HCT116 (cell line): ENCODE measurements at regions not wholly inside any gene's neighbourhood (a gene's known extent, or its start where the extent isn't known, plus 50 kb on each side); places are given as distances from the start of the nearest gene placed in this dataset.

Experiments
- ATAC-seq: fragments of 200-7000 bp; cut with Tn5 transposase; 2 replicates; pipeline ENCODE4 v1.9.1; 2020; ENCODE audit warnings: mild to moderate bottlenecking, moderate library complexity
- BruUV-seq: library from RNA; stranded (reverse); fragments of 400-500 nt; replicated peaks from 2 replicates; lab custom pipeline; 2021; lab: Mats Ljungman, UMichigan
- CTCF ChIA-PET: fragments of 300-600 bp; sonication (Branson Sonifier 250); formaldehyde crosslinking; loops from one replicate; lab custom pipeline; 2021; ENCODE audit warnings: antibody characterized with exemption; lab: Charles Lee
- POLR2A ChIA-PET: fragments of 300-600, 350-600 bp; sonication (Branson Sonifier 250); formaldehyde crosslinking; loops from one replicate; lab custom pipeline; 2021; ENCODE audit warnings: antibody characterized with exemption; lab: Charles Lee
- RAD21 ChIA-PET, 2 experiments: fragments of 300-600 bp; sonication (Branson Sonifier 250); formaldehyde crosslinking; loops; one replicate each; lab custom pipeline; 2023; ENCODE audit warnings: low total read pairs in 2 of 2; ENCODE audit not compliant: uncharacterized antibody in 2 of 2, unreplicated experiment in 2 of 2, low non-redundant PET in 1 of 2; lab: Charles Lee
- DNase-seq: peaks from one replicate; pipeline ENCODE4 v3.0.0-alpha.2; 2010; ENCODE audit warnings: low read depth, low spot score
- H2AFZ ChIP-seq: fragments of 200-600 bp; shearing (Covaris generic), sonication (generic); 2 replicates; pipeline ENCODE4 v1.6.1; 2017; ENCODE audit warnings: low read depth, mixed run types, mixed read lengths, antibody characterized with exemption, low read length; ENCODE audit not compliant: poor library complexity, severe bottlenecking
- H3K27ac ChIP-seq: 2 replicates; pipeline ENCODE4 v1.5.1; 2012; ENCODE audit warnings: low read depth, low read length
- H3K27me3 ChIP-seq: fragments of 200-600 bp; sonication (generic); 2 replicates; pipeline ENCODE4 v1.6.1; 2016; ENCODE audit warnings: mixed run types, low read length, mixed read lengths; ENCODE audit not compliant: insufficient read depth
- H3K36me3 ChIP-seq, 2 experiments: fragments of 200-500 bp in 1 of 2; fragments of 200-600 bp in 1 of 2; sonication (Bioruptor generic) in 1 of 2; sonication (generic) in 1 of 2; 2 replicates each; pipeline versions ENCODE4 v1.5.1 to v1.6.1; 2014 to 2016; ENCODE audit warnings: low read length in 2 of 2, inconsistent platforms in 1 of 2, mixed read lengths in 1 of 2, mixed run types in 1 of 2; ENCODE audit not compliant: insufficient read depth in 2 of 2, control insufficient read depth in 1 of 2
- H3K4me1 ChIP-seq, 2 experiments: fragments of 200-600 bp in 1 of 2; sonication (generic) in 1 of 2; 2 replicates each; pipeline versions ENCODE4 v1.5.1 to v1.6.1; 2012 to 2017; ENCODE audit warnings: low read length in 2 of 2, inconsistent platforms in 1 of 2, mild to moderate bottlenecking in 1 of 2, mixed read lengths in 1 of 2, mixed run types in 1 of 2, moderate library complexity in 1 of 2; ENCODE audit not compliant: insufficient read depth in 2 of 2, control insufficient read depth in 1 of 2
- H3K4me2 ChIP-seq: fragments of 200-600 bp; sonication (generic); 2 replicates; pipeline ENCODE4 v1.6.1; 2017; ENCODE audit warnings: mixed run types, low read length, mixed read lengths
- H3K4me3 ChIP-seq, 2 experiments: fragments of 200-600 bp in 1 of 2; sonication (generic) in 1 of 2; replicated peaks in 1 of 2; 2 replicates each; pipeline ENCODE4 v1.5.1; 2011 to 2016; ENCODE audit warnings: low read length in 2 of 2, control low read depth in 1 of 2, low read depth in 1 of 2, mild to moderate bottlenecking in 1 of 2, mixed read lengths in 1 of 2, mixed run types in 1 of 2
- H3K79me2 ChIP-seq: fragments of 200-600 bp; sonication (generic); 2 replicates; pipeline ENCODE4 v1.6.1; 2017; ENCODE audit warnings: mild to moderate bottlenecking, mixed run types, low read length, moderate library complexity, mixed read lengths; ENCODE audit not compliant: insufficient read depth
- H3K9ac ChIP-seq: fragments of 200-600 bp; sonication (generic); 2 replicates; pipeline ENCODE4 v1.6.1; 2016; ENCODE audit warnings: low read length, mixed read lengths
- H3K9me2 ChIP-seq: fragments of 200-600 bp; sonication (generic), shearing (Covaris generic); 2 replicates; pipeline ENCODE4 v1.6.1; 2017; ENCODE audit warnings: mixed run types, mild to moderate bottlenecking, moderate library complexity; ENCODE audit not compliant: insufficient read depth
- H3K9me3 ChIP-seq, 2 experiments: fragments of 200-500 bp in 1 of 2; fragments of 200-600 bp in 1 of 2; sonication (Bioruptor generic) in 1 of 2; sonication (generic) in 1 of 2; 2 replicates each; pipeline ENCODE4 v1.6.1; 2014 to 2017; ENCODE audit warnings: low read length in 2 of 2, mixed read lengths in 2 of 2, inconsistent platforms in 1 of 2, low read depth in 1 of 2, mild to moderate bottlenecking in 1 of 2, mixed run types in 1 of 2, moderate library complexity in 1 of 2; ENCODE audit not compliant: control insufficient read depth in 1 of 2, insufficient read depth in 1 of 2
- H4K20me1 ChIP-seq: fragments of 200-600 bp; sonication (generic), shearing (Covaris generic); 2 replicates; pipeline ENCODE4 v1.6.1; 2017; ENCODE audit warnings: mixed run types, mild to moderate bottlenecking, moderate library complexity; ENCODE audit not compliant: insufficient read depth
- CBX3 ChIP-seq: IDR thresholded peaks from 2 replicates; pipeline ENCODE4 v1.6.1; 2012; ENCODE audit warnings: low read depth
- CEBPB ChIP-seq: IDR thresholded peaks from 2 replicates; pipeline ENCODE4 v1.6.1; 2012; ENCODE audit warnings: low read depth
- ELF1 ChIP-seq: IDR thresholded peaks from 2 replicates; pipeline ENCODE4 v1.6.1; 2012; ENCODE audit warnings: low read depth, borderline replicate concordance
- EZH2 ChIP-seq: fragments of 200-600 bp; sonication (generic); IDR thresholded peaks from 2 replicates; pipeline ENCODE4 v1.6.1; 2017; ENCODE audit warnings: antibody characterized with exemption, mixed run types
- FOSL1 ChIP-seq: IDR thresholded peaks from 2 replicates; pipeline ENCODE4 v1.6.1; 2012; ENCODE audit warnings: low read depth
- JUND ChIP-seq: IDR thresholded peaks from 2 replicates; pipeline ENCODE4 v1.6.1; 2012
- POLR2AphosphoS5 ChIP-seq: IDR thresholded peaks from 2 replicates; pipeline ENCODE4 v1.6.1; 2011; ENCODE audit warnings: mild to moderate bottlenecking, low read depth, low read length, moderate library complexity
- RAD21 ChIP-seq: IDR thresholded peaks from 2 replicates; pipeline ENCODE4 v1.6.1; 2012; ENCODE audit warnings: low read depth, mild to moderate bottlenecking
- SIN3A ChIP-seq: IDR thresholded peaks from 2 replicates; pipeline ENCODE4 v1.6.1; 2012; ENCODE audit warnings: low read depth
- SP1 ChIP-seq: IDR thresholded peaks from 2 replicates; pipeline ENCODE4 v1.6.1; 2012; ENCODE audit warnings: low read depth
- TCF7L2 ChIP-seq: IDR thresholded peaks from 2 replicates; pipeline ENCODE4 v1.7.0; 2011; ENCODE audit warnings: borderline replicate concordance, inconsistent platforms; ENCODE audit not compliant: insufficient read depth, insufficient read length; ENCODE audit errors: extremely low read depth
- intact Hi-C: fragments of 100-400 bp; cut with micrococcal nuclease; formaldehyde crosslinking; loops from 2 replicates; pipeline ENCODE4 v1.10.0; 2022
- TF ChIP-seq, protein P1 (sequence below): IDR thresholded peaks from 2 replicates; pipeline ENCODE4 v1.6.1; 2012
- TF ChIP-seq, protein P2 (sequence below): IDR thresholded peaks from 2 replicates; pipeline ENCODE4 v1.6.1; 2011; ENCODE audit warnings: mild to moderate bottlenecking, low read length, moderate library complexity; ENCODE audit not compliant: insufficient replicate concordance; ENCODE audit errors: extremely low read depth
- TF ChIP-seq, protein P3 (sequence below), 3 experiments: fragments of 200-600 bp in 1 of 3; sonication (generic) in 1 of 3; IDR thresholded peaks in 2 of 3; conservative IDR thresholded peaks in 1 of 3; 2 replicates each; pipeline ENCODE4 v1.5.1; 2012 to 2017; ENCODE audit warnings: low read depth in 2 of 3, low read length in 2 of 3, antibody characterized with exemption in 1 of 3, borderline replicate concordance in 1 of 3, control low read depth in 1 of 3, mild to moderate bottlenecking in 1 of 3, mixed read lengths in 1 of 3, mixed run types in 1 of 3, moderate library complexity in 1 of 3; ENCODE audit not compliant: insufficient read depth in 1 of 3

DNA sequence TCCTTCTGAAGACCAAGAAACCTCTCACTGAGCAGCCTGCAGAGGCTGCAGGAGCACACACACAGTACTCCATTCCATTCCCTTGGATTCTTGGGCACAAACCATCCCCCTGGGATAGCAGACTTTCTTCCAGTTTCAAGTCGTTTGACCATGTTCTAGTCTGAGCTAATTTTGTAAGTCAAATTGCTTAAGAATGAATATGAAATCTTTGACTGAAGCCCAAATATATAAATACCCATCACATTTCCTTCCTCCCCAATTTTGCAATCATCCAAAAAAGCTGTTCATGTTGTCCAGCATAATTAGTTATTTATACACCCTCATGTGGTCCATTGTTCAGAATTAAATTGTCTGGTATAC lies 231.2 kb upstream of the TPRG1 start:
- intact Hi-C loops: no loop called here
- H3K36me3 ChIP-seq: no peaks in the 10 kb centered on the region
- no peak overlapping the region for H3K4me3 ChIP-seq
- BruUV-seq: no TSS peak
- ChIA-PET POLR2A (no interaction called here), CTCF (no interaction called here)
- H3K4me2 ChIP-seq: no peak overlapping the region
- ATAC-seq: no peak
- H3K9ac ChIP-seq: no peak overlapping the region
- H4K20me1 ChIP-seq: no peaks in the 10 kb centered on the region
- H3K9me2 ChIP-seq: no peaks in the 10 kb centered on the region; the same call in 1 of the 2 replicates
- no peak overlapping the region for H3K27ac ChIP-seq
- no peak overlapping the region for H2AFZ ChIP-seq
- no peaks in the 10 kb centered on the region for H3K9me3 ChIP-seq
- no peak for TF ChIP-seq CEBPB
- TF ChIP-seq JUND: no peak
- TF ChIP-seq EZH2: no peak
- TF ChIP-seq POLR2AphosphoS5: no peak
- no peak for TF ChIP-seq RAD21
- no peak for TF ChIP-seq FOSL1
- TF ChIP-seq SIN3A: no peak
- no peak for TF ChIP-seq ELF1
- TF ChIP-seq, all 23 proteins: peak for 0
- RAD21 ChIA-PET: no interaction called here
- DNase-seq: no peak
- no peaks in the 10 kb centered on the region for H3K79me2 ChIP-seq
- no peaks in the 10 kb centered on the region for H3K27me3 ChIP-seq
- H3K4me1 ChIP-seq: peaks cover 0 to 17% of the 10 kb centered on the region in 2 experiments; a peak in 2 of 4 replicates

DNA sequence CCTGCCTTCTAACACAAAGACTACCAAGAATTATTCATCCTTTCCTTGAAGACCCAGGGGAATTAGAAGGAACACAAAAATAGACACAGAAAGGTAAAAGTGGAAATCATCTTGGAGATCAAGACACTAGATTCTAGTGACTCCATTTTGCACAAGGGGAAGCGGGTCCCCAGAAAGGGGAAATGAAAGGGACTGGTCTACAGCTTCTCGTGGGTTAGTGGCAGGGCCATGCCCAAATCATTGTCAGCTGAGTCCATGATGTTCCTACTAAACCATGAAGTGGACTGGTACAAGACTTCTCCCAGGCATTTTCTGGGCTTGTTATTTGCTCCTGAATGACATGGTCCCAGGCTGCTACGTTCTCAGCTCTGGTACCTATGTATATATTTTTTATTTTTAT lies 230.7 kb upstream of the TPRG1 start:
- POLR2A ChIA-PET: no interaction called here
- TF ChIP-seq SIN3A: no peak
- no peak for TF ChIP-seq CBX3
- TF ChIP-seq, protein P1, sequence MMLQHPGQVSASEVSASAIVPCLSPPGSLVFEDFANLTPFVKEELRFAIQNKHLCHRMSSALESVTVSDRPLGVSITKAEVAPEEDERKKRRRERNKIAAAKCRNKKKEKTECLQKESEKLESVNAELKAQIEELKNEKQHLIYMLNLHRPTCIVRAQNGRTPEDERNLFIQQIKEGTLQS: no peak
- TF ChIP-seq, protein P2, sequence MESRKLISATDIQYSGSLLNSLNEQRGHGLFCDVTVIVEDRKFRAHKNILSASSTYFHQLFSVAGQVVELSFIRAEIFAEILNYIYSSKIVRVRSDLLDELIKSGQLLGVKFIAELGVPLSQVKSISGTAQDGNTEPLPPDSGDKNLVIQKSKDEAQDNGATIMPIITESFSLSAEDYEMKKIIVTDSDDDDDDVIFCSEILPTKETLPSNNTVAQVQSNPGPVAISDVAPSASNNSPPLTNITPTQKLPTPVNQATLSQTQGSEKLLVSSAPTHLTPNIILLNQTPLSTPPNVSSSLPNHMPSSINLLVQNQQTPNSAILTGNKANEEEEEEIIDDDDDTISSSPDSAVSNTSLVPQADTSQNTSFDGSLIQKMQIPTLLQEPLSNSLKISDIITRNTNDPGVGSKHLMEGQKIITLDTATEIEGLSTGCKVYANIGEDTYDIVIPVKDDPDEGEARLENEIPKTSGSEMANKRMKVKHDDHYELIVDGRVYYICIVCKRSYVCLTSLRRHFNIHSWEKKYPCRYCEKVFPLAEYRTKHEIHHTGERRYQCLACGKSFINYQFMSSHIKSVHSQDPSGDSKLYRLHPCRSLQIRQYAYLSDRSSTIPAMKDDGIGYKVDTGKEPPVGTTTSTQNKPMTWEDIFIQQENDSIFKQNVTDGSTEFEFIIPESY: no peak
- TF ChIP-seq, protein P3, sequence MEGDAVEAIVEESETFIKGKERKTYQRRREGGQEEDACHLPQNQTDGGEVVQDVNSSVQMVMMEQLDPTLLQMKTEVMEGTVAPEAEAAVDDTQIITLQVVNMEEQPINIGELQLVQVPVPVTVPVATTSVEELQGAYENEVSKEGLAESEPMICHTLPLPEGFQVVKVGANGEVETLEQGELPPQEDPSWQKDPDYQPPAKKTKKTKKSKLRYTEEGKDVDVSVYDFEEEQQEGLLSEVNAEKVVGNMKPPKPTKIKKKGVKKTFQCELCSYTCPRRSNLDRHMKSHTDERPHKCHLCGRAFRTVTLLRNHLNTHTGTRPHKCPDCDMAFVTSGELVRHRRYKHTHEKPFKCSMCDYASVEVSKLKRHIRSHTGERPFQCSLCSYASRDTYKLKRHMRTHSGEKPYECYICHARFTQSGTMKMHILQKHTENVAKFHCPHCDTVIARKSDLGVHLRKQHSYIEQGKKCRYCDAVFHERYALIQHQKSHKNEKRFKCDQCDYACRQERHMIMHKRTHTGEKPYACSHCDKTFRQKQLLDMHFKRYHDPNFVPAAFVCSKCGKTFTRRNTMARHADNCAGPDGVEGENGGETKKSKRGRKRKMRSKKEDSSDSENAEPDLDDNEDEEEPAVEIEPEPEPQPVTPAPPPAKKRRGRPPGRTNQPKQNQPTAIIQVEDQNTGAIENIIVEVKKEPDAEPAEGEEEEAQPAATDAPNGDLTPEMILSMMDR (IDR thresholded peaks at IDR 0.05 in 2 of 3, conservative IDR thresholded peaks at IDR 0.05 in 1 of 3; ENCODE audit: borderline replicate concordance in 1 of 3, insufficient read depth in 1 of 3, low read depth in 2 of 3, low read length in 2 of 3): no peak
- TF ChIP-seq FOSL1: no peak
- TF ChIP-seq EZH2: no peak
- no peak for TF ChIP-seq SP1
- TF ChIP-seq CEBPB: no peak
- no peak for TF ChIP-seq TCF7L2
- TF ChIP-seq RAD21: no peak
- intact Hi-C loops: no loop called here
- ATAC-seq (no peak), DNase-seq (no peak)
- no TSS peak for BruUV-seq
- Histone ChIP-seq H3K36me3 (no peaks in the 10 kb centered on the region), H3K27ac (no peak overlapping the region), H3K27me3 (no peaks in the 10 kb centered on the region), H3K4me1 (peaks cover 1 to 19% of the 10 kb centered on the region in 2 experiments; a peak in 3 of 4 replicates), H2AFZ (no peak overlapping the region), H3K9me2 (no peaks in the 10 kb centered on the region; the same call in 1 of the 2 replicates), H3K9me3 (no peaks in the 10 kb centered on the region), H3K4me2 (no peak overlapping the region), H3K79me2 (no peaks in the 10 kb centered on the region), H4K20me1 (no peaks in the 10 kb centered on the region), H3K4me3 (no peak overlapping the region), H3K9ac (no peak overlapping the region)
- CTCF ChIA-PET: no interaction called here
- RAD21 ChIA-PET: no interaction called here
